Endothelial cell of umbilical vein (primary cell): ENCODE measurements at regions not wholly inside any gene's neighbourhood (a gene's known extent, or its start where the extent isn't known, plus 50 kb on each side); places are given as distances from the start of the nearest gene placed in this dataset.

Experiments used
- BruUV-seq: library from RNA; stranded (reverse); fragments of 400-500 nt; replicated peaks from 2 replicates; lab custom pipeline; 2021; lab: Mats Ljungman, UMichigan
- CTCF ChIA-PET: fragments of 300-600, 350-600 bp; sonication (Branson Sonifier 250); formaldehyde crosslinking; loops from one replicate; lab custom pipeline; 2021; ENCODE audit warnings: antibody characterized with exemption, inconsistent platforms; lab: Charles Lee
- POLR2A ChIA-PET: fragments of 300-600, 350-600 bp; sonication (Branson Sonifier 250); formaldehyde crosslinking; loops from one replicate; lab custom pipeline; 2021; ENCODE audit warnings: antibody characterized with exemption, inconsistent platforms; lab: Charles Lee
- DNase-seq: peaks from one replicate; pipeline ENCODE4 v3.0.0-alpha.2; 2011; ENCODE audit warnings: low read depth, low spot score
- FAIRE-seq: peaks from 2 replicates; lab custom pipeline; 2011; peaks lifted over from hg19 to GRCh38; lab: Jason Lieb, UNC
- H2AFZ ChIP-seq: 2 replicates; pipeline ENCODE4 v1.6.0; 2012; ENCODE audit warnings: low read depth, low read length, control low read depth, inconsistent platforms
- H3K27ac ChIP-seq: 2 replicates; pipeline ENCODE4 v1.5.1; 2011; ENCODE audit warnings: low read depth, mild to moderate bottlenecking, control low read depth, low read length, moderate library complexity; ENCODE audit not compliant: insufficient read depth
- H3K27me3 ChIP-seq, 2 experiments: 2 replicates each; pipeline versions ENCODE4 v1.6.0 to v1.6.1; 2011; ENCODE audit warnings: low read length in 2 of 2, mixed read lengths in 1 of 2; ENCODE audit not compliant: control insufficient read depth in 2 of 2, insufficient read depth in 2 of 2
- H3K36me3 ChIP-seq, 2 experiments: 2 replicates in 1 of 2; 3 replicates in 1 of 2; pipeline ENCODE4 v1.5.1; 2011; ENCODE audit warnings: low read length in 2 of 2, mild to moderate bottlenecking in 1 of 2, moderate library complexity in 1 of 2; ENCODE audit not compliant: control insufficient read depth in 2 of 2, insufficient read depth in 2 of 2; ENCODE audit errors: extremely low read depth in 1 of 2
- H3K4me1 ChIP-seq: 3 replicates; pipeline ENCODE4 v1.5.1; 2011; ENCODE audit warnings: mild to moderate bottlenecking, low read length; ENCODE audit not compliant: control insufficient read depth, insufficient read depth; ENCODE audit errors: extremely low read depth
- H3K4me2 ChIP-seq: 2 replicates; pipeline ENCODE4 v1.6.1; 2011; ENCODE audit warnings: low read length, control low read depth, mixed read lengths; ENCODE audit not compliant: insufficient read depth
- H3K4me3 ChIP-seq, 3 experiments: fragments of 200-600 bp in 1 of 3; sonication (generic), shearing (Covaris generic) in 1 of 3; replicated peaks in 1 of 3; 2 replicates each; pipeline ENCODE4 v1.5.1; 2011 to 2016; ENCODE audit warnings: control low read depth in 3 of 3, low read length in 3 of 3, mild to moderate bottlenecking in 2 of 3, inconsistent platforms in 1 of 3, low read depth in 1 of 3, moderate library complexity in 1 of 3; ENCODE audit not compliant: insufficient read depth in 1 of 3
- H3K79me2 ChIP-seq: 2 replicates; pipeline ENCODE4 v1.6.0; 2012; ENCODE audit warnings: low read length, inconsistent platforms; ENCODE audit not compliant: control insufficient read depth, insufficient read depth
- H3K9ac ChIP-seq: replicated peaks from 2 replicates; pipeline ENCODE3; 2011; ENCODE audit warnings: low read length, control low read depth; ENCODE audit not compliant: insufficient read depth; ENCODE audit errors: extremely low read depth
- H3K9me1 ChIP-seq: replicated peaks from 3 replicates; pipeline ENCODE4 v1.6.0; 2011; ENCODE audit warnings: mild to moderate bottlenecking, low read length; ENCODE audit not compliant: control insufficient read depth, insufficient read depth; ENCODE audit errors: extremely low read depth
- H3K9me3 ChIP-seq: replicated peaks from 2 replicates; pipeline ENCODE4 v1.5.1; 2012; ENCODE audit warnings: low read length, inconsistent platforms; ENCODE audit not compliant: control insufficient read depth, insufficient read depth
- H4K20me1 ChIP-seq: replicated peaks from 2 replicates; pipeline ENCODE3; 2011; ENCODE audit warnings: mild to moderate bottlenecking, low read length; ENCODE audit not compliant: control insufficient read depth, insufficient read depth; ENCODE audit errors: extremely low read depth
- CTCF ChIP-seq, 2 donors: IDR thresholded peaks; 1 replicate in 1 of 2; 2 replicates in 1 of 2; pipeline ENCODE4 v1.5.1; 2011; ENCODE audit warnings: low read length in 2 of 2, mild to moderate bottlenecking in 2 of 2, moderate library complexity in 2 of 2, control low read depth in 1 of 2, inconsistent platforms in 1 of 2, low read depth in 1 of 2; ENCODE audit not compliant: insufficient read depth in 1 of 2; ENCODE audit errors: extremely low read depth in 1 of 2
- EZH2 ChIP-seq: IDR thresholded peaks from 2 replicates; pipeline ENCODE4 v1.6.1; 2012; ENCODE audit warnings: borderline replicate concordance, low read depth, mild to moderate bottlenecking, moderate library complexity, low read length, inconsistent platforms; ENCODE audit not compliant: severe bottlenecking
- FOS ChIP-seq: IDR thresholded peaks from 2 replicates; pipeline ENCODE4 v1.6.1; 2011; ENCODE audit warnings: mild to moderate bottlenecking, low read length, moderate library complexity, borderline replicate concordance; ENCODE audit not compliant: insufficient read depth
- GATA2 ChIP-seq: IDR thresholded peaks from 2 replicates; pipeline ENCODE4 v1.7.0; 2011; ENCODE audit warnings: low read depth, mild to moderate bottlenecking, moderate library complexity, mixed read lengths, low read length; ENCODE audit not compliant: insufficient read length, insufficient read depth
- JUN ChIP-seq: IDR thresholded peaks from 2 replicates; pipeline ENCODE4 v1.6.1; 2011; ENCODE audit warnings: borderline replicate concordance, low read depth; ENCODE audit not compliant: insufficient read length, insufficient read depth
- MAX ChIP-seq: IDR thresholded peaks from 2 replicates; pipeline ENCODE4 v1.6.1; 2011; ENCODE audit not compliant: insufficient read depth, insufficient read length
- MYC ChIP-seq: IDR thresholded peaks from one replicate; pipeline ENCODE4 v1.6.1; 2011; ENCODE audit warnings: mild to moderate bottlenecking, low read depth, low read length
- POLR2A ChIP-seq: IDR thresholded peaks from 2 replicates; pipeline ENCODE4 v1.6.1; 2012; ENCODE audit warnings: low read depth, mild to moderate bottlenecking, control low read depth, low read length
- POLR2AphosphoS5 ChIP-seq: IDR thresholded peaks from 2 replicates; pipeline ENCODE4 v1.6.1; 2012; ENCODE audit warnings: low read depth, mild to moderate bottlenecking, control low read depth, low read length, moderate library complexity; ENCODE audit not compliant: insufficient read depth
- dilution Hi-C: fragments of 300-500 bp; cut with MboI; formaldehyde crosslinking; loops from one replicate; pipeline ENCODE4 v1.15.0; 2019; ENCODE audit warnings: low sequenced_read_pairs; ENCODE audit not compliant: extremely low pct_ligation_motif_present
- intact Hi-C: fragments of 100-400 bp; cut with micrococcal nuclease; formaldehyde crosslinking; loops from one replicate; pipeline ENCODE4 v1.10.0; 2022

GRCh38 chr1:191707288-191707687 is 451.0 kb upstream of the RGS18 start:
- TF ChIP-seq EZH2 (no peak), FOS (no peak), MAX (no peak), GATA2 (no peak), CTCF (IDR thresholded peaks at IDR 0.05; ENCODE audit: extremely low read depth in 1 of 2, insufficient read depth in 1 of 2, low read depth in 1 of 2, low read length in 2 of 2) (no peak), MYC (no peak), POLR2AphosphoS5 (no peak), JUN (no peak), POLR2A (no peak)
- dilution Hi-C loops = no loop called here
- Histone ChIP-seq H4K20me1 (no peaks in the 10 kb centered on the region), H3K9me3 (no peaks in the 10 kb centered on the region), H3K27ac (no peak overlapping the region), H3K4me2 (no peak overlapping the region), H3K9ac (no peak overlapping the region), H3K9me1 (no peaks in the 10 kb centered on the region), H3K36me3 (no peaks in the 10 kb centered on the region), H3K79me2 (no peaks in the 10 kb centered on the region), H3K4me3 (no peak overlapping the region), H3K4me1 (no peaks in the 10 kb centered on the region), H2AFZ (no peak overlapping the region), H3K27me3 (no peaks in the 10 kb centered on the region)
- no TSS peak for BruUV-seq
- no peak for FAIRE-seq
- ChIA-PET POLR2A (no interaction called here), CTCF (no interaction called here)
- intact Hi-C loops = no loop called here
- no peak for DNase-seq
